ENCODE measurements at regions not wholly inside any gene's neighbourhood (a gene's known extent, or its start where the extent isn't known, plus 50 kb on each side); places are given as distances from the start of the nearest gene placed in this dataset.

- no peak for TF ChIP-seq ZFX (IDR thresholded peaks at IDR 0.05)
- no peak for TF ChIP-seq CTCF (conservative IDR thresholded peaks at IDR 0.05)
Observed at GRCh38 chr7:155988416-155988815, 176.2 kb upstream of the SHH start.

Measured in C4-2B (cell line).